Neutrophil (primary cell): ENCODE measurements at regions not wholly inside any gene's neighbourhood (a gene's known extent, or its start where the extent isn't known, plus 50 kb on each side); places are given as distances from the start of the nearest gene placed in this dataset.

Source experiments
- H3K27ac ChIP-seq: fragments of 200-600 bp; sonication (generic); 2 replicates; pipeline ENCODE4 v1.5.1; 2016; ENCODE audit warnings: mild to moderate bottlenecking, moderate library complexity
- H3K27me3 ChIP-seq: fragments of 200-600 bp; sonication (generic); 2 replicates; pipeline ENCODE4 v1.6.0; 2016; ENCODE audit warnings: mild to moderate bottlenecking
- H3K36me3 ChIP-seq: fragments of 200-600 bp; sonication (generic); 2 replicates; pipeline ENCODE4 v1.5.1; 2017
- H3K4me1 ChIP-seq, 2 experiments: fragments of 200-600 bp in 1 of 2; sonication (generic) in 1 of 2; 1 replicate in 1 of 2; 2 replicates in 1 of 2; pipeline versions ENCODE4 v1.5.1 to v1.6.1; 2013 to 2016; ENCODE audit warnings: low read depth in 1 of 2, low read length in 1 of 2, mild to moderate bottlenecking in 1 of 2, moderate library complexity in 1 of 2; ENCODE audit not compliant: control insufficient read depth in 1 of 2, insufficient read depth in 1 of 2
- H3K4me3 ChIP-seq, 2 experiments: fragments of 200-600 bp in 1 of 2; sonication (generic) in 1 of 2; 1 replicate in 1 of 2; 2 replicates in 1 of 2; pipeline ENCODE4 v1.5.1; 2013 to 2016; ENCODE audit warnings: low read depth in 1 of 2, low read length in 1 of 2, mild to moderate bottlenecking in 1 of 2, moderate library complexity in 1 of 2
- H3K9me3 ChIP-seq: fragments of 200-600 bp; sonication (generic); 2 replicates; pipeline ENCODE4 v1.5.1; 2016
- TF ChIP-seq, protein P1 (sequence below): fragments of 200-600 bp; sonication (generic); IDR thresholded peaks from 2 replicates; pipeline ENCODE4 v1.5.1; 2016; ENCODE audit warnings: antibody characterized with exemption

DNA sequence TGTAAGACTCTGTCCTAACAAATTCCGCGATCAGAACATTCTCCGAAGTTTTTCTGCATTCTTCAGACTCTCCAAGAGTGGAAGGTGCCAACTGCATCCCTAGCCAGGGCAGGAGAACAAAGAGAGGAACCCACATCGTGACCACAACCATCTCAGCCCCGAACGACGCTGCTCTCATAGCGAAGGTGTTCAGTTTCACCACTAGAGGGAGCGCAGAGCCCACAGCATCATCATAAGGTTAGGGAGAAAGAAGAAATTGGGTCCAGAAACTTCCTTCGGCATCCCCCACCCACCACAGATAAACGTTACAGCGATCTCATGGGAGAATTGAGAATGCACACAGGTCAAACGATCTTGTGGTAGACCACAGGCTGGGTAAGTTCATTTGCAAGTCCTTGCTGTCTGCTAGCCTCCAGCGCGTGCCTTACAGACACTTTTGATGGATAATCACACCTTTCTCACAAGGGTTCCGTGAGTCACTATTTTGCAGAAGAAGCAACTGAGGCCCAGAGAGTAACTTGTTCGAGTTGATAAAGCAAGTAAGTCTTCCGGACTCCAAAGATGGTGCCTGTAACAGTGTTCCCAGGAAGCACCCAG, 53.7 kb upstream of the ARL4C start:
- Histone ChIP-seq H3K9me3 (no peaks in the 10 kb centered on the region), H3K27me3 (peaks cover 13% of the 10 kb centered on the region), H3K27ac (no peak overlapping the region), H3K4me1 (no peaks in the 10 kb centered on the region), H3K4me3 (no peak overlapping the region), H3K36me3 (no peaks in the 10 kb centered on the region)
- TF ChIP-seq, protein P1, sequence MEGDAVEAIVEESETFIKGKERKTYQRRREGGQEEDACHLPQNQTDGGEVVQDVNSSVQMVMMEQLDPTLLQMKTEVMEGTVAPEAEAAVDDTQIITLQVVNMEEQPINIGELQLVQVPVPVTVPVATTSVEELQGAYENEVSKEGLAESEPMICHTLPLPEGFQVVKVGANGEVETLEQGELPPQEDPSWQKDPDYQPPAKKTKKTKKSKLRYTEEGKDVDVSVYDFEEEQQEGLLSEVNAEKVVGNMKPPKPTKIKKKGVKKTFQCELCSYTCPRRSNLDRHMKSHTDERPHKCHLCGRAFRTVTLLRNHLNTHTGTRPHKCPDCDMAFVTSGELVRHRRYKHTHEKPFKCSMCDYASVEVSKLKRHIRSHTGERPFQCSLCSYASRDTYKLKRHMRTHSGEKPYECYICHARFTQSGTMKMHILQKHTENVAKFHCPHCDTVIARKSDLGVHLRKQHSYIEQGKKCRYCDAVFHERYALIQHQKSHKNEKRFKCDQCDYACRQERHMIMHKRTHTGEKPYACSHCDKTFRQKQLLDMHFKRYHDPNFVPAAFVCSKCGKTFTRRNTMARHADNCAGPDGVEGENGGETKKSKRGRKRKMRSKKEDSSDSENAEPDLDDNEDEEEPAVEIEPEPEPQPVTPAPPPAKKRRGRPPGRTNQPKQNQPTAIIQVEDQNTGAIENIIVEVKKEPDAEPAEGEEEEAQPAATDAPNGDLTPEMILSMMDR = no peak

DNA sequence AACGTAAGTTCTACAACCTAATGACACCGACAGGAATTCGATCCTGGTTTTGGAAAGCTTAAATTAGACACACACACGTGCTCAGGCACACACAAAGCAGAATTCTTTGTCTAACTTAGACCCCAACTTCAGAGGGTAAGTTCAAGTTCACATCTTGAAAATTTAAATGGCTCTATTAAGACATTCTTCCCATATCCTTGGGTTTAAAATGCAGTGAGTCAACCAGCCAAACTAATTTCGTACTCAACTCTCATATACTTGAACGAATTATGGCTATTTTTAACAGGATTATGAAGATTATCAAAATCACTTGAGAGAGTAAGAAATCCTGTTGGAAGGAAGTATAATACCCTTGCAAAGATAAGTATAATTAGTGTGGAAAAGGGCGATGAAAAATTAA, 53.2 kb upstream of the ARL4C start:
- H3K4me1 ChIP-seq = no peaks in the 10 kb centered on the region
- no peak overlapping the region for H3K27ac ChIP-seq
- TF ChIP-seq, protein P1 = no peak
- no peaks in the 10 kb centered on the region for H3K36me3 ChIP-seq
- no peak overlapping the region for H3K4me3 ChIP-seq
- H3K27me3 ChIP-seq = peaks cover 18% of the 10 kb centered on the region
- H3K9me3 ChIP-seq = no peaks in the 10 kb centered on the region

DNA sequence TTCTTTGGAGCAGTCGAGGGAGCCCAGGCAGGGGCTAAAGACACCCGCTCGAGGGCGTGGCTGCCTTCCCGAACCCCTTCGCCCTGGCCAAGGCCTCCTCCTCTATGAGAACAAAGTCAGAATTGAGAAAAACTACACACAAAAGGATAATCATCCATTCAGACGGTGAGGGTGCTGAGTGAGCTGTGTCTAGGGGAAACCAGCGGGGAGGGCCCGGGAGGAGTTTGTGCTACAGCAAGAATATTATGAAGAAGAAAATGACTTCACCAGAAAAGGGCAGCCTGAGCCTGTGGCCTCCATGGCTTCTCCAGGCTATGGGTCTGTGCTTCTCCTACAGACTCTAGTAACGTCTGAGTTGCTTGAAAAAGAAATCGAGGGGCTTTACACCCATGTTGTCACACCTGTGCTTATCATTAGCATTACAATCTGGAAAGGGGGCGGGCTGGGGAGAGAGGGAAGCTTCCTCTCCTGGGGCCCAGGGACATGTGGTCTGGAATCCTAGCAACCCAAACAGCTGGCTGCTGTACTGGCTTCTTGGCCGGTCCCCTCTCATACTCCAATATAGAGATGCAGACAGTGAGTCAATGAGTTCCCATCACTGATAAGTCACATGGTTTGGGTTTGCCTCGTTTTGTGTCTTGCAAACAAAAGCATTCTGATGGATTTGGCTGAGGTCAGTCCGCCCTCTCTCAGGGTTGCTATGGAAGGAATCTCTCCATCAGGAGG, 52.0 kb upstream of the ARL4C start:
- Histone ChIP-seq H3K9me3 (no peaks in the 10 kb centered on the region), H3K4me1 (no peaks in the 10 kb centered on the region), H3K27ac (no peak overlapping the region), H3K4me3 (no peak overlapping the region), H3K27me3 (peaks cover 22% of the 10 kb centered on the region), H3K36me3 (no peaks in the 10 kb centered on the region)
- TF ChIP-seq, protein P1 = no peak

DNA sequence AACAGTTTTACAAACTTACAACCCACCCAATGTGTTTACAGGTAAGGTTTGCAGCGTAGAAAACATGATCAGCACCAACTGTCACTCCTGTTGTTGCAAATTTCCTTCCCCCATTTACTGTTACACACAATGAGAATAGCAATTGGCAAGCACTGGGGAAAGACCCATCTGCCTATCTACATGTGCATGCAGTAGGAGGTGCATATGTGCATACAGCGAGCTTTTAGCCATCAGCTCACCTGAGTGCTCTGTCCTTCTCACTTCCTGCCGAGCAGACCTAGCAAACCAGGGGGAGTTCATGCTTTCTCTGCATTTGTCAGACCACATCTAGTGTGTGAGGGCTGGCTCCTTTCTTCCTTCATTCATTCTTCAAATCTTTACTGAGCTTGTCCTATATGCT, 49.9 kb upstream of the ARL4C start:
- no peaks in the 10 kb centered on the region for H3K9me3 ChIP-seq
- H3K27me3 ChIP-seq = peaks cover 22% of the 10 kb centered on the region
- H3K4me1 ChIP-seq = no peaks in the 10 kb centered on the region
- H3K36me3 ChIP-seq = no peaks in the 10 kb centered on the region
- TF ChIP-seq, protein P1 = no peak
- H3K4me3 ChIP-seq = no peak overlapping the region
- H3K27ac ChIP-seq = no peak overlapping the region
